ENCODE measurements at regions not wholly inside any gene's neighbourhood (a gene's known extent, or its start where the extent isn't known, plus 50 kb on each side); places are given as distances from the start of the nearest gene placed in this dataset.

DNA sequence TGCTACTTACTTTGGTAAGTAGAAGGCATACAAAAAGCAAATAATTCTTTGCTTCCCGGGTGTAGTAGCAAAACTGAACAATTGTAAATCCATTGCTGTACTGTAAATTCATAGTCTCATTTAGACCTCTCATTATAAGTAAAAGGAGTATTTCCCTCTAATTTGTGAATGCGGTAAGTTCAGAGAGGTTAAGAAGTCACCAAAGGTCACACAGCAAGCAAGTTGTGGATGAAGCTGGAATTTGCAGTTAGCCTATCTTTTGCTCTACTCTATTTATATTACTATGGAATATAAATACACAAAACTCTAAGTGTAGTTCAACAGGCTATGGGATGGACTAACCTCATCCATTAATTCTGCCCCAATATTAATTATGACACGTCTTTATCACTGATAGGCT lies 508.3 kb downstream of the MCTP2 start:
- no peak overlapping the region for H2BK5ac ChIP-seq (ENCODE audit: low read depth, low read length)
- no peak overlapping the region for H3K9ac ChIP-seq (replicated peaks in 1 of 4; ENCODE audit: extremely low read depth in 1 of 4, low read depth in 3 of 4, low read length in 3 of 4)
- no peaks in the 10 kb centered on the region for H3K36me3 ChIP-seq (ENCODE audit: control insufficient read depth in 2 of 4, insufficient read depth in 4 of 4, low read length in 3 of 4)
- no peak overlapping the region for H4K8ac ChIP-seq (ENCODE audit: extremely low read depth, insufficient read depth, low read length)
- no peak overlapping the region for H2BK12ac ChIP-seq (ENCODE audit: low read depth, low read length)
- no peak overlapping the region for H3K27ac ChIP-seq (ENCODE audit: low read depth, low read length)
- H3K23me2 ChIP-seq (ENCODE audit: low read depth, low read length) = no peaks in the 10 kb centered on the region
- ChIA-PET CTCF (ENCODE audit: partially characterized antibody) (no interaction called here), POLR2A (ENCODE audit: partially characterized antibody) (no interaction called here)
- no peak overlapping the region for H2AK5ac ChIP-seq (ENCODE audit: low read depth, low read length)
- H3K4me2 ChIP-seq (ENCODE audit: insufficient read depth in 1 of 2, low read depth in 2 of 2, low read length in 2 of 2) = no peak overlapping the region
- H2BK20ac ChIP-seq (ENCODE audit: low read length) = no peak overlapping the region
- H3K14ac ChIP-seq (ENCODE audit: insufficient read length) = no peak overlapping the region
- no peaks in the 10 kb centered on the region for H3K79me1 ChIP-seq (ENCODE audit: low read depth, low read length)
- no peak for DNase-seq (ENCODE audit: low read depth in 1 of 2, low spot score in 2 of 2)
- no peak overlapping the region for H3K56ac ChIP-seq (replicated peaks; ENCODE audit: insufficient read length, low read depth, low read length)
- 90% methylated on average over 3 of the region's 3 CpGs; no CpG with 5 or more reads in 1 of the 2 experiments for WGBS, 2 experiments (ENCODE audit: extremely low coverage in 1 of 2, insufficient coverage in 1 of 2, insufficient read length in 1 of 2, insufficient replicate concordance in 2 of 2, low coverage in 1 of 2, low lambda C conversion rate in 2 of 2, missing lambda C conversion rate in 1 of 2)
- FAIRE-seq = no peak
- no peak overlapping the region for H3K18ac ChIP-seq (ENCODE audit: extremely low read depth, low read length)
- H3K4me1 ChIP-seq (replicated peaks in 1 of 4; ENCODE audit: control insufficient read depth in 3 of 4, insufficient read depth in 4 of 4, low read length in 3 of 4) = peaks cover 1 to 13% (median 8%) of the 10 kb centered on the region in 4 experiments
- no peak overlapping the region for H2AFZ ChIP-seq (ENCODE audit: low read length)
- no peak overlapping the region for H2BK120ac ChIP-seq (replicated peaks; ENCODE audit: low read depth, low read length)
- TF ChIP-seq JUN (IDR thresholded peaks at IDR 0.05; ENCODE audit: low read depth, low read length) (no peak), POLR2A (IDR thresholded peaks at IDR 0.05; ENCODE audit: control extremely low read depth in 1 of 2, low read depth in 2 of 2, low read length in 2 of 2) (no peak), KDM1A (IDR thresholded peaks at IDR 0.05; ENCODE audit: borderline replicate concordance, low read length) (peak; percentile 80), BACH1 (IDR thresholded peaks at IDR 0.05; ENCODE audit: low read length) (no peak), NANOG (IDR thresholded peaks at IDR 0.05; ENCODE audit: insufficient read depth, low read depth, low read length, poor library complexity, severe bottlenecking) (no peak), SIN3A (conservative IDR thresholded peaks at IDR 0.05 in 1 of 2, IDR thresholded peaks at IDR 0.05 in 1 of 2; ENCODE audit: low read depth in 1 of 2, low read length in 2 of 2) (no peak)
- TF ChIP-seq, protein P1, sequence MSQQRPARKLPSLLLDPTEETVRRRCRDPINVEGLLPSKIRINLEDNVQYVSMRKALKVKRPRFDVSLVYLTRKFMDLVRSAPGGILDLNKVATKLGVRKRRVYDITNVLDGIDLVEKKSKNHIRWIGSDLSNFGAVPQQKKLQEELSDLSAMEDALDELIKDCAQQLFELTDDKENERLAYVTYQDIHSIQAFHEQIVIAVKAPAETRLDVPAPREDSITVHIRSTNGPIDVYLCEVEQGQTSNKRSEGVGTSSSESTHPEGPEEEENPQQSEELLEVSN (IDR thresholded peaks at IDR 0.05) = no peak
- no peak overlapping the region for H4K91ac ChIP-seq (replicated peaks; ENCODE audit: insufficient read length, low read length)
- no peak overlapping the region for H3K4ac ChIP-seq (replicated peaks; ENCODE audit: insufficient read length, low read depth, low read length)
- no peaks in the 10 kb centered on the region for H3K27me3 ChIP-seq (replicated peaks in 1 of 4; ENCODE audit: control insufficient read depth in 3 of 4, extremely low read depth in 1 of 4, insufficient read depth in 3 of 4, low read length in 3 of 4)
- no peaks in the 10 kb centered on the region for H3K9me3 ChIP-seq (ENCODE audit: insufficient read depth in 2 of 2, low read depth in 1 of 2, low read length in 1 of 2)
- no peak overlapping the region for H4K5ac ChIP-seq (ENCODE audit: insufficient read length, low read depth, low read length)
- H2BK15ac ChIP-seq (ENCODE audit: low read length) = no peak overlapping the region
- no peaks in the 10 kb centered on the region for H4K20me1 ChIP-seq (replicated peaks in 1 of 2; ENCODE audit: control insufficient read depth in 1 of 2, insufficient read depth in 2 of 2, low read length in 2 of 2)
- no peaks in the 10 kb centered on the region for H3K79me2 ChIP-seq (ENCODE audit: control insufficient read depth in 1 of 2, insufficient read depth in 2 of 2, low read length in 2 of 2)
- H3K4me3 ChIP-seq (ENCODE audit: extremely low read depth in 1 of 4, insufficient read depth in 2 of 4, low read depth in 3 of 4, low read length in 4 of 4) = no peak overlapping the region
- H3K23ac ChIP-seq (ENCODE audit: insufficient read length) = no peak overlapping the region

Data from H1 (cell line).